ENCODE measurements at regions not wholly inside any gene's neighbourhood (a gene's known extent, or its start where the extent isn't known, plus 50 kb on each side); places are given as distances from the start of the nearest gene placed in this dataset.
A peak's percentile ranks its signal among the peaks of the same experiment; 100 is the strongest.
"Not testable (repeated sequence)": the region's sequence is repeated elsewhere in the genome, so short reads cannot be mapped to it uniquely, and the experiment has no call there.

DNA sequence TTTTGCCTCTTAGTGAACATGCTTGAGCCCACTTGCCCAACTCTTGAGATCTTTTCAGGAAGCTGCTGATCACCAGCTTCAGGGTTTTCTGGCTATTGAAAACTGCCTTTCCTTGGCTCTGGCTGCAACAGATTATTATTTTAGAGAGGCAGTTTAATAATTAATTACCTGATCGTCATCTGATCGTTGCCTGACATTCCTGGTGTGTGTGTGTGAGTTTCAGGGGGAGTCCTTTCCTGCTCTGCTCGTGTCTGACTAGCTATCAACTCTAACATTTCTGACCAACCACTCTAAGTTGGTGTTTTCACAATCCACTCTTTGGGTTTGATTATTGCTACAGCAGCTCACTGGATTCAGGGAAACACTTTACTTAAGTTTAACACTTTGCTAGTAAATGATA, 84.3 kb upstream of the SPATA16 start:
- TF ChIP-seq, protein P1, sequence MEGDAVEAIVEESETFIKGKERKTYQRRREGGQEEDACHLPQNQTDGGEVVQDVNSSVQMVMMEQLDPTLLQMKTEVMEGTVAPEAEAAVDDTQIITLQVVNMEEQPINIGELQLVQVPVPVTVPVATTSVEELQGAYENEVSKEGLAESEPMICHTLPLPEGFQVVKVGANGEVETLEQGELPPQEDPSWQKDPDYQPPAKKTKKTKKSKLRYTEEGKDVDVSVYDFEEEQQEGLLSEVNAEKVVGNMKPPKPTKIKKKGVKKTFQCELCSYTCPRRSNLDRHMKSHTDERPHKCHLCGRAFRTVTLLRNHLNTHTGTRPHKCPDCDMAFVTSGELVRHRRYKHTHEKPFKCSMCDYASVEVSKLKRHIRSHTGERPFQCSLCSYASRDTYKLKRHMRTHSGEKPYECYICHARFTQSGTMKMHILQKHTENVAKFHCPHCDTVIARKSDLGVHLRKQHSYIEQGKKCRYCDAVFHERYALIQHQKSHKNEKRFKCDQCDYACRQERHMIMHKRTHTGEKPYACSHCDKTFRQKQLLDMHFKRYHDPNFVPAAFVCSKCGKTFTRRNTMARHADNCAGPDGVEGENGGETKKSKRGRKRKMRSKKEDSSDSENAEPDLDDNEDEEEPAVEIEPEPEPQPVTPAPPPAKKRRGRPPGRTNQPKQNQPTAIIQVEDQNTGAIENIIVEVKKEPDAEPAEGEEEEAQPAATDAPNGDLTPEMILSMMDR (IDR thresholded peaks at IDR 0.05; ENCODE audit: low read depth, low read length, missing control alignments), result no peak

DNA sequence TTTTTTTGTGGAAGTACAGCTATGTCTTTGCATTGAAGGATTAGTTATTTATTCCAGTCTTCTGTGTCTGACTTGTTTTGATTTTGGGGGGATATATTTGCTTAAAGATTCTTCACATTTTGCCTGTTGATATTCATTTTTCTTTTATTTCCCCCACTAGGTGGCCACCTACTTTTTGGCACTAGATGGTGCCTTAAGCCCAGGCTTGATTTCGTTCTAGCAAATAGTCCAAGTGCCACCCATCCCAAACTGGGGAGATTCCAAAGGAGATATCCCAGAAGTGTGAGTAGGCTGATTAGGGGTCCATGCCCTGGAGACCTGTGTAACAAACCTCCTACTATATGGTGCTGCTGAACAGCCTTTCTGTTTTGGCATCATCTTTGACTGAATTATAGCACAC, 80.0 kb upstream of the SPATA16 start:
- TF ChIP-seq, protein P1 (IDR thresholded peaks at IDR 0.05; ENCODE audit: low read depth, low read length, missing control alignments), result peak; percentile 40
- DNase-seq (ENCODE audit: low read depth), result no peak
- H3K4me3 ChIP-seq (ENCODE audit: low read depth, low read length), result no peak overlapping the region

More for the DNA sequence above, 84.3 kb upstream of the SPATA16 start:
- no peak for DNase-seq (ENCODE audit: low read depth)
- H3K4me3 ChIP-seq (ENCODE audit: low read depth, low read length), result no peak overlapping the region

DNA sequence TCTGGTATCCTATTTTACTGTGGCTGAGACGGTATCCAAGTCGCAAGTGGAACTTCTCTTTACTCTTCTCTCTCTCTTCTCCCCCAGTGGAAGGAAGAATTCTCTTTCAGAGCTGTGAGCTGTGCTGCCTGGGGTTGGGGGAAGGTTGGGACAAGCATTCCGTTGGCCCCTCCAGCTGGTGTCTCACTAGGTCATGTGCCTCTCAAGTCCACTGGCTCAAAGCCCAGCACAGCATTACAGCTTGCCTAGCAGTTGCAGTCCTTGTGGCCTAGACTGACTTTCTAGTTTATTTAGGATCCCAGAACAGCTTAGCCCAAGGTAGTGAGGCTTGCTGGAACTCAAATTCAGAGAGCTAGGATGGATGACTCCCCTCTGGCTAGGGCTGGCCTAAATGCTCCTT, 76.1 kb upstream of the SPATA16 start:
- TF ChIP-seq, protein P1 (IDR thresholded peaks at IDR 0.05; ENCODE audit: low read depth, low read length, missing control alignments), result no peak
- H3K4me3 ChIP-seq (ENCODE audit: low read depth, low read length), result no peak overlapping the region
- DNase-seq (ENCODE audit: low read depth), result no peak

DNA sequence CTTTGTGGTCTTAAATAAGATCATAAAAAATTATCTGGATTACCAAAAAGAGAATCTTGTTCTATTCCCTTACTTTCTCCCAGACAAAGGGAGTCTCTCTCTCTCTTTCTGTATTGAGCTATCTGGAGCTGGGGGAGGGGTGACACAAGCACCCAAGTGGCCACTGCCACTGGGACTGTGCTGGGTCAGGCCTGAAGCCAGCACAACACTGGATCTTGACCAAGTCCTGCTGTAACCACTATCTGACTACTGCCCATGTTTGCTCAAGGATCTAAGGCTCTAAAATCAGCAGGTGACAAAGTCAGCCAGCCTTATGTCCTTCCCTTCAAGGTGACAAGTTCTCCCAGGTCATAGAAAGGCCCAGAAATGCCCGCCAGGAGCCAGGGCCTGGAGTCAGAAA, 75.0 kb upstream of the SPATA16 start:
- DNase-seq (ENCODE audit: low read depth), result no peak
- no peak overlapping the region for H3K4me3 ChIP-seq (ENCODE audit: low read depth, low read length)
- TF ChIP-seq, protein P1 (IDR thresholded peaks at IDR 0.05; ENCODE audit: low read depth, low read length, missing control alignments), result no peak

DNA sequence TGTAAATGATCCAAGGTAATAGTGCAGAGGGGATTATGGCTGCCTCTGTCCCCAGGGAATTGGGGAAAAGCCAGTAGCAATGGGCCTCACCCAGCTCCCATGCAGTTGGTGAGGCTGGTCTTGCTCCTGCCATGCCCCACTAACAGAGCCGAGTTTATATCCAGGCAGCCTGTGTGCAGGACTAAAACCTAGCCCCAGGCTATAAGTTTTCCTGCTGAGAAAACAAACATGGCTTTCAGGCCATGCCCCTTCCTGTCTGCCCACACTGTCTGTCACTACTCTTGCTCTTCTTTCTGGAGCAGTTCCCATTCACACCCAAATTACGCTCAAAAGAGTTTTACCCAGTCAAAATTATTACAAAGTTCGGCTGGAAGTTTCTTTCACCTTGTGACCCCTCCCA, 73.5 kb upstream of the SPATA16 start:
- DNase-seq (ENCODE audit: low read depth), result no peak
- H3K4me3 ChIP-seq (ENCODE audit: low read depth, low read length), result no peak overlapping the region
- TF ChIP-seq, protein P1 (IDR thresholded peaks at IDR 0.05; ENCODE audit: low read depth, low read length, missing control alignments), result no peak

DNA sequence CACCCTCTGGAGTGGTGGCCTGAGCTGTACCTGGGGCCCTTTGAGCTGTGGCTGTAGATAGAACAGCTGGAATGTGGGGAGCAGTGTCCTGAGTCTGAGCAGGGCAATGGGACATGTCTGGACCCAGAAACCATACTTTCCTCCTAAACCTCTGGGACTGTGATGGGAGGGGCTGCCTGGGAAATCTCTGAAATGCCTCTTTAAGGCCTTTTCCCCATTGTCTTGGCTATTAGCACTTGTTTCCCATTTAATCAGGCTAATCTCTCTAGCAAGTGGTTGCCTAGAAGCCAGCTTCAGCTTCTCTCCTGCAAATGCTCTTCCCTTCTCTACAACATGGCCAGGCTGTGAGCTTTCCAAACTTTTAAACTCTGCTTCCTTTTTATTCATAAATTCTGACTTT, 58.5 kb upstream of the SPATA16 start:
- DNase-seq (ENCODE audit: low read depth), result no peak
- TF ChIP-seq, protein P1 (IDR thresholded peaks at IDR 0.05; ENCODE audit: low read depth, low read length, missing control alignments), result no peak
- no peak overlapping the region for H3K4me3 ChIP-seq (ENCODE audit: low read depth, low read length)

DNA sequence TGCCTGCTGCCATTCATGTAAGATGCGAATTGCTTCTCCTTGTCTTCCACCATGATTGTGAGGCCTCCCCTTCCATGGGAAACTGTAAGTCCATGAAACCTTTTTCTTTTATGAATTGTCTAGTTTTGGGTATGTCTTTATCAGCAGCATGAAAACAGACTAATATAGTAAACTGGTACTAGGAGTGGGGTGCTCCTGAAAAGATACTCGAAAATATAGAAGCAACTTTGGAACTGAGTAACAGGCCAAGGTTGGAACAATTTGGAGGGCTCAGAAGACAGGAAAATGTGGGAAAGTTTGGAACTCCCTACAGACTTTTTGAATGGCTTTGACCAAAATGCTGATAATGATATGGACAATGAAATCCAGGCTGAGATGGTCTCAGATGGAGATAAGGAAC, 53.8 kb upstream of the SPATA16 start:
- not testable (repeated sequence) for H3K4me3 ChIP-seq (ENCODE audit: low read depth, low read length); DNase-seq (ENCODE audit: low read depth)

DNA sequence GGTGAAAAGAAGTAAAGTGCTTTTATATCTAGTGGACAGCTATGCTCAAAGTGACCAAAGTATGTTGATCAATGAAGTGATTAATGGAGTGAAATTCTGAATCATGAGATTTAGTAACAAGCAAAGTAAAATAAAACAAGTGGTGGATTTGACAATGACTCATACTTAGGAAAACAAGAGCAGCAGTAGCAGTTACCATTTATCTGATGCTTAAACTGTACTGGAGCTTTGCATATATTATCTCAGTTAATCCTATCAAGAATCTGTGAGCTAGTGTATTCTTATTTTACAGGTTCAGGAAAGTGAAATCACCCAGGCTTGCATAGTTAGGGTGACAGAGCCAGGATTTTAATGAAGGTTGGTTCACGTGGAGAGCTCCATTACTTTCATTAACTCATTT, 50.6 kb upstream of the SPATA16 start:
- no peak overlapping the region for H3K4me3 ChIP-seq (ENCODE audit: low read depth, low read length)
- DNase-seq (ENCODE audit: low read depth), result no peak
- TF ChIP-seq, protein P1 (IDR thresholded peaks at IDR 0.05; ENCODE audit: low read depth, low read length, missing control alignments), result no peak
